CD14-positive monocyte (primary cell): ENCODE measurements at regions not wholly inside any gene's neighbourhood (a gene's known extent, or its start where the extent isn't known, plus 50 kb on each side); places are given as distances from the start of the nearest gene placed in this dataset.
A peak's percentile ranks its signal among the peaks of the same experiment; 100 is the strongest.

ENCODE experiments used
- DNase-seq, 3 donors: peaks; one replicate each; pipeline ENCODE4 v3.0.0-alpha.2; 2011 to 2022
- H2AFZ ChIP-seq: 2 replicates; pipeline ENCODE4 v1.6.0; 2012; ENCODE audit warnings: mild to moderate bottlenecking, low read depth, low read length, inconsistent platforms; ENCODE audit not compliant: insufficient read depth, poor library complexity, severe bottlenecking
- H3K27ac ChIP-seq, 2 donors: 1 replicate in 1 of 2; 2 replicates in 1 of 2; pipeline ENCODE4 v1.5.1; 2012 to 2013; ENCODE audit warnings: low read length in 2 of 2, control low read depth in 1 of 2, inconsistent platforms in 1 of 2, low read depth in 1 of 2, mild to moderate bottlenecking in 1 of 2
- H3K27me3 ChIP-seq, 2 donors: one replicate each; pipeline versions ENCODE4 v1.6.0 to v1.6.1; 2011 to 2013; ENCODE audit warnings: low read length in 2 of 2; ENCODE audit not compliant: control insufficient read depth in 2 of 2, insufficient read depth in 2 of 2
- H3K36me3 ChIP-seq, 2 donors: replicated peaks in 1 of 2; 1 replicate in 1 of 2; 2 replicates in 1 of 2; pipeline versions ENCODE4 v1.5.1 to v1.6.1; 2012 to 2013; ENCODE audit warnings: low read length in 2 of 2, control low read depth in 1 of 2, inconsistent platforms in 1 of 2, mild to moderate bottlenecking in 1 of 2; ENCODE audit not compliant: insufficient read depth in 2 of 2, control insufficient read depth in 1 of 2
- H3K4me1 ChIP-seq, 2 donors: 1 replicate in 1 of 2; 2 replicates in 1 of 2; pipeline versions ENCODE4 v1.5.1 to v1.6.1; 2012 to 2013; ENCODE audit warnings: low read length in 2 of 2, control low read depth in 1 of 2, inconsistent platforms in 1 of 2, mild to moderate bottlenecking in 1 of 2, moderate library complexity in 1 of 2; ENCODE audit not compliant: insufficient read depth in 2 of 2, control insufficient read depth in 1 of 2
- H3K4me2 ChIP-seq: replicated peaks from 2 replicates; pipeline ENCODE3; 2012; ENCODE audit warnings: low read length, moderate library complexity, mild to moderate bottlenecking; ENCODE audit not compliant: poor library complexity, severe bottlenecking; ENCODE audit errors: extremely low read depth
- H3K4me3 ChIP-seq, 3 experiments: fragments of 200-600 bp in 1 of 3; sonication (generic) in 1 of 3; replicated peaks in 1 of 3; 1 replicate in 2 of 3; 2 replicates in 1 of 3; pipeline ENCODE4 v1.5.1; 2011 to 2013; ENCODE audit warnings: low read length in 3 of 3, mild to moderate bottlenecking in 3 of 3, control low read depth in 2 of 3, low read depth in 2 of 3, inconsistent platforms in 1 of 3, moderate library complexity in 1 of 3
- H3K79me2 ChIP-seq: 2 replicates; pipeline ENCODE4 v1.6.0; 2012; ENCODE audit warnings: mild to moderate bottlenecking, control low read depth, inconsistent platforms, low read length, moderate library complexity; ENCODE audit not compliant: insufficient read depth
- H3K9ac ChIP-seq: 2 replicates; pipeline ENCODE4 v1.6.0; 2017; ENCODE audit warnings: low read length, mild to moderate bottlenecking; ENCODE audit not compliant: insufficient read depth, poor library complexity, severe bottlenecking
- H3K9me3 ChIP-seq, 2 donors: replicated peaks in 1 of 2; 1 replicate in 1 of 2; 2 replicates in 1 of 2; pipeline versions ENCODE4 v1.5.1 to v1.6.1; 2012 to 2013; ENCODE audit warnings: low read length in 2 of 2, control low read depth in 1 of 2; ENCODE audit not compliant: control insufficient read depth in 1 of 2, insufficient read depth in 1 of 2
- H4K20me1 ChIP-seq: 2 replicates; pipeline ENCODE4 v1.6.0; 2012; ENCODE audit warnings: mild to moderate bottlenecking, low read length, control low read depth, moderate library complexity; ENCODE audit not compliant: insufficient read depth
- H3K27ac Mint-ChIP-seq, 7 donors: one replicate each; pipeline ENCODE4 v1.8.0; 2020; ENCODE audit warnings: mild to moderate bottlenecking in 7 of 7, mixed read lengths in 7 of 7, moderate library complexity in 6 of 7, inconsistent platforms in 2 of 7
- H3K27me3 Mint-ChIP-seq, 3 donors: one replicate each; pipeline ENCODE4 v1.8.0; 2021 to 2022; ENCODE audit warnings: low read depth in 3 of 3, mild to moderate bottlenecking in 3 of 3, mixed read lengths in 3 of 3, moderate library complexity in 3 of 3, inconsistent platforms in 1 of 3
- H3K36me3 Mint-ChIP-seq, 2 donors: one replicate each; pipeline ENCODE4 v1.8.0; 2020; ENCODE audit warnings: mixed read lengths in 2 of 2, inconsistent platforms in 1 of 2, mild to moderate bottlenecking in 1 of 2
- H3K4me1 Mint-ChIP-seq: one replicate; pipeline ENCODE4 v1.8.0; 2020; ENCODE audit warnings: mild to moderate bottlenecking, mixed read lengths
- H3K4me3 Mint-ChIP-seq, 2 donors: one replicate each; pipeline ENCODE4 v1.8.0; 2020; ENCODE audit warnings: mild to moderate bottlenecking in 2 of 2, mixed read lengths in 2 of 2, moderate library complexity in 1 of 2
- H3K9me3 Mint-ChIP-seq, 7 donors: one replicate each; pipeline ENCODE4 v1.8.0; 2020 to 2022; ENCODE audit warnings: mixed read lengths in 7 of 7, mild to moderate bottlenecking in 6 of 7, moderate library complexity in 6 of 7, inconsistent platforms in 2 of 7
- CTCF ChIP-seq: fragments of 200-600 bp; IDR thresholded peaks from one replicate; pipeline ENCODE4 v1.8.0; 2022; ENCODE audit warnings: antibody characterized with exemption, mild to moderate bottlenecking
- WGBS: methylation state at CpG from one replicate; pipeline ENCODE4 v1.1.5; 2013; ENCODE audit warnings: missing lambda C conversion rate; ENCODE audit not compliant: insufficient coverage; 5-methylcytosine and 5-hydroxymethylcytosine counted together
- intact Hi-C, 2 donors: fragments of 100-400 bp; cut with micrococcal nuclease; formaldehyde crosslinking; loops; one replicate each; pipeline versions ENCODE4 v1.15.0 to v1.15.1; 2023

DNA sequence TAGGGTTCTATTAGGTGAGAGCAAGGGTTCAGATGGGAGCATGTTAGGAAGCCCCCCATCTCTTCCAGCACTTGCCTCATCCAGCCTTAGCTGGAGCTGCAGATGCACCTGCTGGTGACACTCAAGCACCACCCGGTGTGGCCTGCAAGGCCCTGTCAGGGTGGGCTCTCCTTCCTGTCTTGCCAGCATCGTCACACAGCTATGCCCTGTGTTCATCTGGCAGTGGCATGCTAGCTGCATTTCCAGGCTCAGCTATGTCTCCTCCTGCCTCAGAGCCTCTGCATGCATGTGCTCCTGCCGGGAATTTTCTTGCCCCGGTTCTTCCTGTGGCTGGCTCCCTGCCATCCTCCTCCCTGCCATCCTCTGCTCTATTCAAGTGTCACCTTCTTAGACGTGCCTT lies 129.7 kb upstream of the KLF6 start:
- Histone ChIP-seq H4K20me1 (no peaks in the 10 kb centered on the region), H3K4me1 (no peaks in the 10 kb centered on the region), H3K27me3 (no peaks in the 10 kb centered on the region), H3K4me2 (no peak overlapping the region), H3K9ac (no peak overlapping the region), H3K36me3 (no peaks in the 10 kb centered on the region), H3K4me3 (no peak overlapping the region), H2AFZ (no peak overlapping the region), H3K27ac (no peak overlapping the region), H3K9me3 (no peaks in the 10 kb centered on the region), H3K79me2 (no peaks in the 10 kb centered on the region)
- Mint-ChIP-seq H3K27me3 (peaks cover 2 to 7% (median 4%) of the 10 kb centered on the region in 3 donors), H3K9me3 (peaks cover 2 to 10% (median 4%) of the 10 kb centered on the region in 7 donors), H3K4me1 (no peaks in the 10 kb centered on the region), H3K4me3 (no peak overlapping the region), H3K36me3 (no peaks in the 10 kb centered on the region), H3K27ac (peak overlapping the region in 1 of 7 donors; percentile 75)
- TF ChIP-seq CTCF: no peak
- intact Hi-C loops: no loop called here
- WGBS: 96% methylated on average over 4 of the region's 5 CpGs
- DNase-seq: no peak

GRCh38 chr10:3911713-3912442 lies 126.9 kb upstream of the KLF6 start:
- Histone ChIP-seq H3K36me3 (no peaks in the 10 kb centered on the region), H2AFZ (no peak overlapping the region), H3K4me2 (no peak overlapping the region), H3K9ac (no peak overlapping the region), H3K4me1 (no peaks in the 10 kb centered on the region), H3K27ac (no peak overlapping the region), H4K20me1 (no peaks in the 10 kb centered on the region), H3K4me3 (no peak overlapping the region), H3K27me3 (no peaks in the 10 kb centered on the region), H3K9me3 (no peaks in the 10 kb centered on the region), H3K79me2 (no peaks in the 10 kb centered on the region)
- no peak for TF ChIP-seq CTCF
- Mint-ChIP-seq H3K9me3 (no peaks in the 10 kb centered on the region), H3K27ac (no peak overlapping the region), H3K27me3 (peaks cover 3 to 7% (median 4%) of the 10 kb centered on the region in 3 donors), H3K4me1 (no peaks in the 10 kb centered on the region), H3K36me3 (no peaks in the 10 kb centered on the region), H3K4me3 (no peak overlapping the region)
- DNase-seq: no peak
- intact Hi-C loops: no loop called here
- WGBS: 93% methylated on average over 8 of the region's 13 CpGs
